Activated CD8-positive, alpha-beta T cell treated with anti-CD3 and anti-CD28 coated beads for 36 hours (primary cell): ENCODE measurements at regions not wholly inside any gene's neighbourhood (a gene's known extent, or its start where the extent isn't known, plus 50 kb on each side); places are given as distances from the start of the nearest gene placed in this dataset.

Source experiments
- ATAC-seq: fragments of 200-7000 bp; cut with Tn5 transposase; one replicate; pipeline ENCODE4 v1.10.0; 2021; ENCODE audit warnings: mild to moderate bottlenecking, moderate library complexity
- CTCF ChIA-PET: fragments of 350-600 bp; sonication (Branson Sonifier 250); formaldehyde crosslinking; loops from one replicate; lab custom pipeline; 2021; ENCODE audit warnings: antibody characterized with exemption; lab: Charles Lee
- POLR2A ChIA-PET: fragments of 350-600 bp; sonication (Branson Sonifier 250); formaldehyde crosslinking; loops from one replicate; lab custom pipeline; 2021; ENCODE audit warnings: antibody characterized with exemption; lab: Charles Lee
- DNase-seq: peaks from one replicate; pipeline ENCODE4 v3.0.0-alpha.2; 2020
- H3K27ac Mint-ChIP-seq: one replicate; pipeline ENCODE4 v1.8.0; 2021; ENCODE audit warnings: mild to moderate bottlenecking, mixed read lengths
- H3K27me3 Mint-ChIP-seq: one replicate; pipeline ENCODE4 v1.8.0; 2021; ENCODE audit warnings: mixed read lengths
- H3K36me3 Mint-ChIP-seq: one replicate; pipeline ENCODE4 v1.8.0; 2021; ENCODE audit warnings: low read depth, mixed read lengths
- H3K4me1 Mint-ChIP-seq: one replicate; pipeline ENCODE4 v1.8.0; 2021; ENCODE audit warnings: low read depth, mixed read lengths
- H3K4me3 Mint-ChIP-seq: one replicate; pipeline ENCODE4 v1.8.0; 2021; ENCODE audit warnings: mild to moderate bottlenecking, moderate library complexity, mixed read lengths
- H3K9me3 Mint-ChIP-seq: one replicate; pipeline ENCODE4 v1.8.0; 2021; ENCODE audit warnings: mixed read lengths
- CTCF ChIP-seq: fragments of 200-600 bp; IDR thresholded peaks from one replicate; pipeline ENCODE4 v1.8.0; 2022; ENCODE audit warnings: antibody characterized with exemption, mild to moderate bottlenecking
- intact Hi-C: fragments of 100-400 bp; cut with micrococcal nuclease; formaldehyde crosslinking; loops from one replicate; pipeline ENCODE4 v1.10.0; 2022

GRCh38 chr21:24110846-24111245 lies 1496.4 kb downstream of the MRPL39 start:
- Mint-ChIP-seq H3K9me3 (no peaks in the 10 kb centered on the region), H3K27ac (no peak overlapping the region)
- TF ChIP-seq CTCF = no peak

DNA sequence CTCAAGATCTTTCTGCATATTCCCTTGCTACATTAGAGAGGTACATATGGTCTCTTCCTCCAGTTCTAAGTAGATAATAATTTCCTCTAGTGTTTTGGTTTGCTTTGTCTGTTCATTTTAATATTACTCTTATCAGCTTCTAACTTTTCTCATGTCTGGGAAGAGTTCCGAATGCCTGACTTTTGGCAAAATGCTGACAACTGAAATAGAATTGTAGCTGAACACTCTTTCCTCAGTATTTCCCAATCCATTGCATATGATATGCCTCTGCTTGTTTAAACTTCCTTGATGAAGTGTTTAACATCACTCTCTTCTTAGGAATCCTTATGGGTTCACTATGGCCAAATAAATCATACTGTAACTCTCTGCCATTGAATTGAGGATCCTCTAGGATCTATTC lies 1510.1 kb downstream of the MRPL39 start:
- DNase-seq (no peak), ATAC-seq (no peak)
- ChIA-PET CTCF (no interaction called here), POLR2A (no interaction called here)
- intact Hi-C loops = no loop called here
- TF ChIP-seq CTCF = no peak
- H3K36me3 Mint-ChIP-seq = no peaks in the 10 kb centered on the region
- no peaks in the 10 kb centered on the region for H3K4me1 Mint-ChIP-seq
- H3K27ac Mint-ChIP-seq = no peak overlapping the region
- H3K27me3 Mint-ChIP-seq = peaks cover 5% of the 10 kb centered on the region
- H3K9me3 Mint-ChIP-seq = no peaks in the 10 kb centered on the region
- no peak overlapping the region for H3K4me3 Mint-ChIP-seq

More at GRCh38 chr21:24110846-24111245, 1496.4 kb downstream of the MRPL39 start:
- no peaks in the 10 kb centered on the region for H3K4me1 Mint-ChIP-seq
- no peaks in the 10 kb centered on the region for H3K27me3 Mint-ChIP-seq
- no peaks in the 10 kb centered on the region for H3K36me3 Mint-ChIP-seq
- ChIA-PET CTCF (no interaction called here), POLR2A (no interaction called here)
- intact Hi-C loops = no loop called here
- no peak for DNase-seq
- ATAC-seq = no peak
- no peak overlapping the region for H3K4me3 Mint-ChIP-seq

GRCh38 chr21:24096651-24097050 lies 1510.6 kb downstream of the MRPL39 start:
- peaks cover 5% of the 10 kb centered on the region for H3K27me3 Mint-ChIP-seq
- ChIA-PET CTCF (no interaction called here), POLR2A (no interaction called here)
- no peak overlapping the region for H3K27ac Mint-ChIP-seq
- no peaks in the 10 kb centered on the region for H3K36me3 Mint-ChIP-seq
- no peak for DNase-seq
- intact Hi-C loops = no loop called here
- no peaks in the 10 kb centered on the region for H3K9me3 Mint-ChIP-seq
- H3K4me3 Mint-ChIP-seq = no peak overlapping the region
- no peaks in the 10 kb centered on the region for H3K4me1 Mint-ChIP-seq
- no peak for TF ChIP-seq CTCF
- ATAC-seq = no peak

GRCh38 chr21:24093032-24093431 lies 1514.2 kb downstream of the MRPL39 start:
- POLR2A ChIA-PET = no interaction called here
- CTCF ChIA-PET = no interaction called here
- H3K4me1 Mint-ChIP-seq = no peaks in the 10 kb centered on the region
- no peak overlapping the region for H3K4me3 Mint-ChIP-seq
- no peak overlapping the region for H3K27ac Mint-ChIP-seq
- DNase-seq (no peak), ATAC-seq (no peak)
- no peak for TF ChIP-seq CTCF
- no peaks in the 10 kb centered on the region for H3K9me3 Mint-ChIP-seq
- intact Hi-C loops = no loop called here
- no peaks in the 10 kb centered on the region for H3K36me3 Mint-ChIP-seq
- H3K27me3 Mint-ChIP-seq = no peaks in the 10 kb centered on the region

DNA sequence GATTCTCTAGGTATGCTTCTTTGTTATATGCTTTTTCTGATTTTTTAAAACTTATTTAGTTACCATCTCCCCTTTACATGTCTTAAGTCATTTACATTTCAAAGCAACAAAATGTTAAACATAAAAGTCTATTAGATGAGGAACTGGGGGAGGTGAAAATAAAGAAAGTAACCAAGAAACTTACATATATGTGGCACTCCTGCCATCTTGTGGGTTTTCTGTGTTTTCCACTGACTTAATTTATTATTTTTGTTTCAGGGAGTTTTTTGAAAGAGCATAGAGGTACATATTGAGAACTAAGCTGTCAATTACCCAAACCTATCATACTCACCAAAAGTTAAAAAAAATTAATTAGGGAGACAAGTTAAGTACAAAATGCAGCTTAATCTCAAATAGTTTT lies 1531.1 kb downstream of the MRPL39 start:
- no peak for TF ChIP-seq CTCF
- no peak overlapping the region for H3K4me3 Mint-ChIP-seq
- H3K4me1 Mint-ChIP-seq = no peaks in the 10 kb centered on the region
- CTCF ChIA-PET = interaction anchor here (1.0 to 1.3 kb wide), 2 partner anchors 9 to 108 kb away, joined by 3 to 4 read pairs; no protein-coding TSS in a partner anchor
- no peak overlapping the region for H3K27ac Mint-ChIP-seq
- ATAC-seq = no peak
- H3K9me3 Mint-ChIP-seq = peaks cover 7% of the 10 kb centered on the region
- no peaks in the 10 kb centered on the region for H3K36me3 Mint-ChIP-seq
- POLR2A ChIA-PET = no interaction called here
- DNase-seq = no peak
- no peaks in the 10 kb centered on the region for H3K27me3 Mint-ChIP-seq
- intact Hi-C loops = no loop called here
